ENCODE measurements at regions not wholly inside any gene's neighbourhood (a gene's known extent, or its start where the extent isn't known, plus 50 kb on each side); places are given as distances from the start of the nearest gene placed in this dataset.

DNA sequence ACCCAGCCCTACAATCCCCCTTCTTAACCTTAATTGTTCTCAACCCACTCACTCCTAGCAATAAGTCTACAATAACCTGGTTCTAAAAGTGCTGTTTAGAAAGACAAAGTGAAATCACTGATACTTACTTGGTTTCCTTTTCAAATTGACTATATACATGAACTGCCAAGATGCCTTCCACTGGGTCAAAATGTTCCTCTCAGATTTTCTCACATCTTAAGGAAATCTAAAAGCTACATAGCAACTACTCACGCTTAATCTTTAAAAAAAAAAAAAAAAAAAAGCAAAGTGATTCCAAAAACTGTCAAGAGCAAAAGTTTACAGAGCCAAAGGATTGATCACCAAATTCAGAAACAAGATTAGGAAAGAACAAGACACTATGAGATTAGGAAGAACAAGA is 68.7 kb upstream of the MAP4 start:
- peaks cover 8% of the 10 kb centered on the region for H3K4me1 ChIP-seq (ENCODE audit: control insufficient read depth, insufficient read depth, low read length)
- H4K20me1 ChIP-seq (ENCODE audit: insufficient read depth, low read length), result peaks cover 77% of the 10 kb centered on the region
- intact Hi-C loops (cut with micrococcal nuclease) (loop anchor here (5.0 kb wide), 2 partner anchors 48 to 93 kb away; no protein-coding TSS in a partner anchor), dilution Hi-C loops (cut with HindIII; ENCODE audit: low sequenced_read_pairs, unreplicated experiment) (no loop called here), in situ Hi-C loops (cut with MboI; ENCODE audit: low sequenced_read_pairs) (no loop called here)
- H2BK5ac ChIP-seq (ENCODE audit: low read depth, low read length, poor library complexity, severe bottlenecking), result peak overlapping the region; percentile 32
- H3K18ac ChIP-seq (ENCODE audit: low read depth, low read length), result no peak overlapping the region
- no peak overlapping the region for H3K56ac ChIP-seq (ENCODE audit: extremely low read depth, insufficient read depth, low read length)
- ChIA-PET POLR2A (ENCODE audit: unreplicated experiment) (interaction anchor here (0.7 kb wide), 1 partner anchor 10 kb away, joined by 3 read pairs; no protein-coding TSS in a partner anchor), CTCF (no interaction called here)
- peaks cover 0 to 48% of the 10 kb centered on the region in 2 experiments; a peak in 3 of 4 replicates for H3K79me1 ChIP-seq (ENCODE audit: low read depth in 1 of 2, low read length in 2 of 2)
- no peak overlapping the region for H2BK15ac ChIP-seq (ENCODE audit: low read depth, low read length)
- no peak overlapping the region for H4K5ac ChIP-seq (ENCODE audit: low read depth, low read length)
- no peaks in the 10 kb centered on the region for H3K27me3 ChIP-seq (ENCODE audit: control insufficient read depth, insufficient read depth, low read length)
- H3K9me1 ChIP-seq (ENCODE audit: insufficient read depth, low read length), result peaks cover 12% of the 10 kb centered on the region
- H3K36me3 ChIP-seq (ENCODE audit: control insufficient read depth, insufficient read depth, low read length), result peaks cover 7% of the 10 kb centered on the region; the same call in 1 of the 2 replicates
- no peak overlapping the region for H2BK120ac ChIP-seq (ENCODE audit: low read depth, low read length)
- no peak overlapping the region for H3K4ac ChIP-seq (ENCODE audit: low read depth, low read length)
- no peaks in the 10 kb centered on the region for H3K9me3 ChIP-seq (ENCODE audit: control insufficient read depth, insufficient read depth, low read length)
- H4K91ac ChIP-seq (ENCODE audit: insufficient read depth, low read depth, low read length), result no peak overlapping the region
- H4K8ac ChIP-seq (ENCODE audit: low read depth in 2 of 2, low read length in 2 of 2), result no peak overlapping the region
- no peak overlapping the region for H3K23ac ChIP-seq (ENCODE audit: low read depth, low read length)
- H2AK9ac ChIP-seq (replicated peaks; ENCODE audit: low read depth, low read length, poor library complexity), result no peak overlapping the region
- no TSS peak for BruUV-seq (replicated peaks)
- no peak for ATAC-seq (ENCODE audit: low read depth)
- no peak overlapping the region for H3K4me3 ChIP-seq (ENCODE audit: insufficient read depth, low read depth, low read length)
- H3K14ac ChIP-seq (replicated peaks; ENCODE audit: low read depth, low read length), result no peak overlapping the region
- no peak overlapping the region for H3K9ac ChIP-seq (ENCODE audit: low read depth, low read length)
- H3K4me2 ChIP-seq (ENCODE audit: low read depth, low read length), result no peak overlapping the region
- no peak for TF ChIP-seq NFE2L2 (IDR thresholded peaks at IDR 0.05; ENCODE audit: low read depth, low read length)
- WGBS, 2 experiments (ENCODE audit: extremely low coverage in 2 of 2, insufficient read length in 1 of 2), result no CpG with 5 or more reads among the region's 1 CpG
- no peak for DNase-seq
- no peak overlapping the region for H3K27ac ChIP-seq (ENCODE audit: insufficient read depth, low read length)
- H2BK20ac ChIP-seq (ENCODE audit: low read depth, low read length), result no peak overlapping the region
- H2AK5ac ChIP-seq (ENCODE audit: low read depth, low read length), result no peak overlapping the region
- H2AFZ ChIP-seq (replicated peaks; ENCODE audit: low read length, poor library complexity), result no peak overlapping the region

Measured in IMR-90 (cell line).